ENCODE measurements at regions not wholly inside any gene's neighbourhood (a gene's known extent, or its start where the extent isn't known, plus 50 kb on each side); places are given as distances from the start of the nearest gene placed in this dataset.

DNA sequence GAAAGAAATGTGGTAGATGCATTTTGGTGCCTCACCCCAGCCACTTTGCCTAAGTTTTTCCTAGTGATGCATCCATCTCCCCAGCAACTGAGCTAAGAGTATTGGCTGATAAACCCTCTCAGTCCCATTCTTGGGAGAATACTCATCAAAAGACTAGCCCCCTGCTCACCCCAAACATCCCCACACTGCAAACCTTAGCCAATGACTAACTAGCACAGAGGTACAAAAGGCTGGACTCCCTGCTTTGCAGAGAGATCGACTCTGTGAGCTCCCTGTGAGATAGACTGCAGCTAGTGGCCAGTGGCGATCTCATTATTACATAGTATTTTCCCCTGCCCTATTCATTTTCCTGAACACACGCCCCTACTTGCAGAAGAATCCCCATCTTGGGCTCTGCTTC is 155.3 kb downstream of the HHIPL2 start:
- BruUV-seq (replicated peaks), result no TSS peak
- H3K9ac ChIP-seq (ENCODE audit: low read length), result no peak overlapping the region
- CTCF ChIA-PET, result no interaction called here
- DNase-seq (ENCODE audit: low read depth, low spot score) (no peak), ATAC-seq (no peak)
- H3K4me3 ChIP-seq (replicated peaks in 1 of 2; ENCODE audit: low read depth in 1 of 2, low read length in 2 of 2), result no peak overlapping the region
- no peaks in the 10 kb centered on the region for H3K36me3 ChIP-seq (ENCODE audit: control insufficient read depth in 1 of 2, insufficient read depth in 2 of 2, low read length in 2 of 2)
- RAD21 ChIA-PET (ENCODE audit: low non-redundant PET in 1 of 2, low total read pairs in 2 of 2, uncharacterized antibody in 2 of 2, unreplicated experiment in 2 of 2), result no interaction called here
- intact Hi-C loops (cut with micrococcal nuclease), result no loop called here
- no peaks in the 10 kb centered on the region for H4K20me1 ChIP-seq (ENCODE audit: insufficient read depth)
- H3K4me2 ChIP-seq (ENCODE audit: low read length), result no peak overlapping the region
- no peak overlapping the region for H3K27ac ChIP-seq (ENCODE audit: low read depth, low read length)
- H2AFZ ChIP-seq (ENCODE audit: low read depth, low read length, poor library complexity, severe bottlenecking), result no peak overlapping the region
- H3K9me3 ChIP-seq (ENCODE audit: control insufficient read depth in 1 of 2, insufficient read depth in 1 of 2, low read depth in 1 of 2, low read length in 2 of 2), result no peaks in the 10 kb centered on the region
- no peaks in the 10 kb centered on the region for H3K4me1 ChIP-seq (ENCODE audit: control insufficient read depth in 1 of 2, insufficient read depth in 2 of 2, low read length in 2 of 2)
- no peaks in the 10 kb centered on the region for H3K27me3 ChIP-seq (ENCODE audit: insufficient read depth, low read length)
- POLR2A ChIA-PET, result no interaction called here
- no peaks in the 10 kb centered on the region for H3K9me2 ChIP-seq (ENCODE audit: insufficient read depth)
- no peaks in the 10 kb centered on the region for H3K79me2 ChIP-seq (ENCODE audit: insufficient read depth, low read length)
- TF ChIP-seq, protein P1, sequence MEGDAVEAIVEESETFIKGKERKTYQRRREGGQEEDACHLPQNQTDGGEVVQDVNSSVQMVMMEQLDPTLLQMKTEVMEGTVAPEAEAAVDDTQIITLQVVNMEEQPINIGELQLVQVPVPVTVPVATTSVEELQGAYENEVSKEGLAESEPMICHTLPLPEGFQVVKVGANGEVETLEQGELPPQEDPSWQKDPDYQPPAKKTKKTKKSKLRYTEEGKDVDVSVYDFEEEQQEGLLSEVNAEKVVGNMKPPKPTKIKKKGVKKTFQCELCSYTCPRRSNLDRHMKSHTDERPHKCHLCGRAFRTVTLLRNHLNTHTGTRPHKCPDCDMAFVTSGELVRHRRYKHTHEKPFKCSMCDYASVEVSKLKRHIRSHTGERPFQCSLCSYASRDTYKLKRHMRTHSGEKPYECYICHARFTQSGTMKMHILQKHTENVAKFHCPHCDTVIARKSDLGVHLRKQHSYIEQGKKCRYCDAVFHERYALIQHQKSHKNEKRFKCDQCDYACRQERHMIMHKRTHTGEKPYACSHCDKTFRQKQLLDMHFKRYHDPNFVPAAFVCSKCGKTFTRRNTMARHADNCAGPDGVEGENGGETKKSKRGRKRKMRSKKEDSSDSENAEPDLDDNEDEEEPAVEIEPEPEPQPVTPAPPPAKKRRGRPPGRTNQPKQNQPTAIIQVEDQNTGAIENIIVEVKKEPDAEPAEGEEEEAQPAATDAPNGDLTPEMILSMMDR (IDR thresholded peaks at IDR 0.05 in 2 of 3, conservative IDR thresholded peaks at IDR 0.05 in 1 of 3; ENCODE audit: borderline replicate concordance in 1 of 3, insufficient read depth in 1 of 3, low read depth in 2 of 3, low read length in 2 of 3), result no peak
- TF ChIP-seq EZH2 (IDR thresholded peaks at IDR 0.05), result no peak

DNA sequence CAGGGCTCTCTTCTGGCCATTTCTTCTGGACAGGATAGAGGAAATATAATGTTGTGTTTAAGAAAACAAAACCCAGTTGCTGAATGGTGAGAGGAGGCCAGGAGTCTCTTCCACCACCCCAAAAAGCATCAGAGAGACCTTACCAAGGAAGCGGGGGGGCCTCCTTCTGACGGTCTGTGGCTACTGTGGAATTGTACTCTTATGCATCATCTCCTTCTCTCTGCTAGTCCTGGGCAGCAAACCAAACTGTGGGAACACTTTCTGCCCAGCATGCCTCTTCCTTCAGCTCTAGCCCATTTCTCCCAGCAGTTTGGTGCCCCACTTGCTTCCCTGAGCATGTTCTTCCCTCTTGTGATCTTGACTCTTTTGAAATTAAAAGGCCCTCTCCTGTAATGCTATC is 157.7 kb downstream of the HHIPL2 start:
- no peak overlapping the region for H3K4me3 ChIP-seq (replicated peaks in 1 of 2; ENCODE audit: low read depth in 1 of 2, low read length in 2 of 2)
- RAD21 ChIA-PET (ENCODE audit: low non-redundant PET in 1 of 2, low total read pairs in 2 of 2, uncharacterized antibody in 2 of 2, unreplicated experiment in 2 of 2), result no interaction called here
- no TSS peak for BruUV-seq (replicated peaks)
- POLR2A ChIA-PET, result no interaction called here
- no peak for ATAC-seq
- H2AFZ ChIP-seq (ENCODE audit: low read depth, low read length, poor library complexity, severe bottlenecking), result no peak overlapping the region
- H3K27me3 ChIP-seq (ENCODE audit: insufficient read depth, low read length), result no peaks in the 10 kb centered on the region
- intact Hi-C loops (cut with micrococcal nuclease), result no loop called here
- no peak for DNase-seq (ENCODE audit: low read depth, low spot score)
- no peak overlapping the region for H3K9ac ChIP-seq (ENCODE audit: low read length)
- no peaks in the 10 kb centered on the region for H3K36me3 ChIP-seq (ENCODE audit: control insufficient read depth in 1 of 2, insufficient read depth in 2 of 2, low read length in 2 of 2)
- no peaks in the 10 kb centered on the region for H3K79me2 ChIP-seq (ENCODE audit: insufficient read depth, low read length)
- CTCF ChIA-PET, result no interaction called here
- H4K20me1 ChIP-seq (ENCODE audit: insufficient read depth), result no peaks in the 10 kb centered on the region
- H3K9me3 ChIP-seq (ENCODE audit: control insufficient read depth in 1 of 2, insufficient read depth in 1 of 2, low read depth in 1 of 2, low read length in 2 of 2), result no peaks in the 10 kb centered on the region
- no peaks in the 10 kb centered on the region for H3K4me1 ChIP-seq (ENCODE audit: control insufficient read depth in 1 of 2, insufficient read depth in 2 of 2, low read length in 2 of 2)
- no peak overlapping the region for H3K4me2 ChIP-seq (ENCODE audit: low read length)
- no peak overlapping the region for H3K27ac ChIP-seq (ENCODE audit: low read depth, low read length)
- no peaks in the 10 kb centered on the region for H3K9me2 ChIP-seq (ENCODE audit: insufficient read depth)
- TF ChIP-seq ELF1 (IDR thresholded peaks at IDR 0.05; ENCODE audit: borderline replicate concordance, low read depth), result no peak
- TF ChIP-seq, protein P1 (IDR thresholded peaks at IDR 0.05 in 2 of 3, conservative IDR thresholded peaks at IDR 0.05 in 1 of 3; ENCODE audit: borderline replicate concordance in 1 of 3, insufficient read depth in 1 of 3, low read depth in 2 of 3, low read length in 2 of 3), result no peak
- no peak for TF ChIP-seq SIN3A (IDR thresholded peaks at IDR 0.05; ENCODE audit: low read depth)
- no peak for TF ChIP-seq POLR2A (IDR thresholded peaks at IDR 0.05; ENCODE audit: borderline replicate concordance, extremely low read depth, insufficient read depth, insufficient read length)
- no peak for TF ChIP-seq POLR2AphosphoS5 (IDR thresholded peaks at IDR 0.05; ENCODE audit: low read depth, low read length)
- no peak for TF ChIP-seq JUND (IDR thresholded peaks at IDR 0.05)
- no peak for TF ChIP-seq ZNF274 (IDR thresholded peaks at IDR 0.05; ENCODE audit: low read depth, low read length)
- no peak for TF ChIP-seq RAD21 (IDR thresholded peaks at IDR 0.05; ENCODE audit: low read depth)
- TF ChIP-seq YY1 (IDR thresholded peaks at IDR 0.05; ENCODE audit: extremely low read depth, insufficient replicate concordance, low read depth, low read length), result no peak
- TF ChIP-seq, protein P2, sequence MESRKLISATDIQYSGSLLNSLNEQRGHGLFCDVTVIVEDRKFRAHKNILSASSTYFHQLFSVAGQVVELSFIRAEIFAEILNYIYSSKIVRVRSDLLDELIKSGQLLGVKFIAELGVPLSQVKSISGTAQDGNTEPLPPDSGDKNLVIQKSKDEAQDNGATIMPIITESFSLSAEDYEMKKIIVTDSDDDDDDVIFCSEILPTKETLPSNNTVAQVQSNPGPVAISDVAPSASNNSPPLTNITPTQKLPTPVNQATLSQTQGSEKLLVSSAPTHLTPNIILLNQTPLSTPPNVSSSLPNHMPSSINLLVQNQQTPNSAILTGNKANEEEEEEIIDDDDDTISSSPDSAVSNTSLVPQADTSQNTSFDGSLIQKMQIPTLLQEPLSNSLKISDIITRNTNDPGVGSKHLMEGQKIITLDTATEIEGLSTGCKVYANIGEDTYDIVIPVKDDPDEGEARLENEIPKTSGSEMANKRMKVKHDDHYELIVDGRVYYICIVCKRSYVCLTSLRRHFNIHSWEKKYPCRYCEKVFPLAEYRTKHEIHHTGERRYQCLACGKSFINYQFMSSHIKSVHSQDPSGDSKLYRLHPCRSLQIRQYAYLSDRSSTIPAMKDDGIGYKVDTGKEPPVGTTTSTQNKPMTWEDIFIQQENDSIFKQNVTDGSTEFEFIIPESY (IDR thresholded peaks at IDR 0.05; ENCODE audit: extremely low read depth, insufficient replicate concordance, low read length), result no peak
- no peak for TF ChIP-seq CEBPB (IDR thresholded peaks at IDR 0.05; ENCODE audit: low read depth)
- TF ChIP-seq EZH2 (IDR thresholded peaks at IDR 0.05), result no peak
- TF ChIP-seq MAX (IDR thresholded peaks at IDR 0.05), result no peak
- TF ChIP-seq ATF3 (IDR thresholded peaks at IDR 0.05), result no peak

Data from HCT116 (cell line).